Tibial artery (tissue), 4 donors: ENCODE measurements at regions not wholly inside any gene's neighbourhood (a gene's known extent, or its start where the extent isn't known, plus 50 kb on each side); places are given as distances from the start of the nearest gene placed in this dataset.
"Not testable (repeated sequence)": the region's sequence is repeated elsewhere in the genome, so short reads cannot be mapped to it uniquely, and the experiment has no call there.

ENCODE experiments used
- DNase-seq, 2 donors: peaks; one replicate each; pipeline ENCODE4 v3.0.0-alpha.2; 2019
- H3K27ac ChIP-seq, 2 donors: fragments of 200-600 bp; sonication (generic) in 1 of 2; 1 replicate in 1 of 2; 2 replicates in 1 of 2; pipeline ENCODE4 v1.5.1; 2018 to 2019; ENCODE audit warnings: mild to moderate bottlenecking in 1 of 2
- H3K27me3 ChIP-seq, 2 donors: fragments of 200-600 bp; sonication (generic) in 1 of 2; one replicate each; pipeline versions ENCODE4 v1.5.1 to v1.6.0; 2016 to 2019
- H3K36me3 ChIP-seq, 3 donors: fragments of 200-600 bp; sonication (generic) in 2 of 3; one replicate each; pipeline ENCODE4 v1.5.1; 2016 to 2019; ENCODE audit warnings: mild to moderate bottlenecking in 2 of 3
- H3K4me1 ChIP-seq, 4 donors: fragments of 200-600 bp; sonication (generic) in 2 of 4; 1 replicate in 3 of 4; 2 replicates in 1 of 4; pipeline ENCODE4 v1.5.1; 2016 to 2019
- H3K4me3 ChIP-seq, 2 donors: fragments of 200-600 bp; sonication (generic) in 1 of 2; 1 replicate in 1 of 2; 2 replicates in 1 of 2; pipeline ENCODE4 v1.5.1; 2018 to 2019; ENCODE audit warnings: mild to moderate bottlenecking in 2 of 2
- H3K9me3 ChIP-seq, 3 donors: fragments of 200-600 bp; sonication (generic) in 1 of 3; one replicate each; pipeline ENCODE4 v1.5.1; 2016 to 2019
- CTCF ChIP-seq, 2 experiments: fragments of 200-600 bp in 1 of 2; fragments of 450-650 bp in 1 of 2; IDR thresholded peaks; one replicate each; pipeline ENCODE4 v1.5.1; 2017 to 2019; ENCODE audit warnings: antibody characterized with exemption in 2 of 2, mild to moderate bottlenecking in 1 of 2, moderate library complexity in 1 of 2
- intact Hi-C: fragments of 100-400 bp; cut with DNase I; formaldehyde crosslinking; loops from one replicate; pipeline ENCODE4 v1.15.0; 2023; ENCODE audit warnings: low total_unique reads

GRCh38 chr9:88259001-88259400, 120.7 kb upstream of the SPATA31C2 start:
- no peak overlapping the region for H3K27ac ChIP-seq
- no peaks in the 10 kb centered on the region for H3K27me3 ChIP-seq
- no peaks in the 10 kb centered on the region for H3K9me3 ChIP-seq
- DNase-seq: no peak
- no peak for TF ChIP-seq CTCF (IDR thresholded peaks at IDR 0.05)
- no peak overlapping the region for H3K4me3 ChIP-seq
- H3K4me1 ChIP-seq: peaks cover 0 to 15% (median 9%) of the 10 kb centered on the region in 4 donors
- no peaks in the 10 kb centered on the region for H3K36me3 ChIP-seq
- intact Hi-C loops: no loop called here

- no peaks in the 10 kb centered on the region for H3K27me3 ChIP-seq
- intact Hi-C loops: no loop called here
- H3K27ac ChIP-seq: no peak overlapping the region
These were observed 120.3 kb upstream of the SPATA31C2 start for GRCh38 chr9:88258601-88259000.

GRCh38 chr9:88258024-88258423, 119.7 kb upstream of the SPATA31C2 start:
- peaks cover 0 to 15% (median 9%) of the 10 kb centered on the region in 4 donors for H3K4me1 ChIP-seq
- H3K4me3 ChIP-seq: no peak overlapping the region
- no peaks in the 10 kb centered on the region for H3K9me3 ChIP-seq
- DNase-seq: peak in 1 of 2 donors; percentile 50
- no peak for TF ChIP-seq CTCF (IDR thresholded peaks at IDR 0.05)
- H3K27ac ChIP-seq: no peak overlapping the region
- intact Hi-C loops: no loop called here
- H3K27me3 ChIP-seq: no peaks in the 10 kb centered on the region
- no peaks in the 10 kb centered on the region for H3K36me3 ChIP-seq

More at GRCh38 chr9:88258601-88259000, 120.3 kb upstream of the SPATA31C2 start:
- Histone ChIP-seq H3K9me3 (no peaks in the 10 kb centered on the region), H3K36me3 (no peaks in the 10 kb centered on the region), H3K4me1 (peaks cover 0 to 15% (median 9%) of the 10 kb centered on the region in 4 donors), H3K4me3 (no peak overlapping the region)
- TF ChIP-seq CTCF (IDR thresholded peaks at IDR 0.05): no peak
- peak; percentile 24 to 75 for DNase-seq

GRCh38 chr9:88256216-88256615, 117.9 kb upstream of the SPATA31C2 start:
- no peaks in the 10 kb centered on the region for H3K27me3 ChIP-seq
- H3K27ac ChIP-seq: no peak overlapping the region
- no peaks in the 10 kb centered on the region for H3K36me3 ChIP-seq
- DNase-seq: no peak
- no peak overlapping the region for H3K4me3 ChIP-seq
- peaks cover 0 to 15% (median 9%) of the 10 kb centered on the region in 4 donors for H3K4me1 ChIP-seq
- peaks cover 0 to 11% (median 11%) of the 10 kb centered on the region in 3 donors for H3K9me3 ChIP-seq
- TF ChIP-seq CTCF (IDR thresholded peaks at IDR 0.05): no peak
- intact Hi-C loops: no loop called here

GRCh38 chr9:88255806-88256205, 117.5 kb upstream of the SPATA31C2 start:
- H3K27me3 ChIP-seq, H3K36me3 ChIP-seq, intact Hi-C loops, DNase-seq, H3K4me3 ChIP-seq, H3K27ac ChIP-seq: not testable (repeated sequence)
- peaks cover 0 to 15% (median 9%) of the 10 kb centered on the region in 4 donors for H3K4me1 ChIP-seq
- peaks cover 0 to 11% (median 11%) of the 10 kb centered on the region in 3 donors for H3K9me3 ChIP-seq

- DNase-seq: no peak
- no peaks in the 10 kb centered on the region for H3K27me3 ChIP-seq
- H3K27ac ChIP-seq: no peak overlapping the region
- peaks cover 0 to 11% (median 11%) of the 10 kb centered on the region in 3 donors for H3K9me3 ChIP-seq
- no peaks in the 10 kb centered on the region for H3K36me3 ChIP-seq
- intact Hi-C loops: no loop called here
- no peak overlapping the region for H3K4me3 ChIP-seq
- TF ChIP-seq CTCF (IDR thresholded peaks at IDR 0.05): no peak
- no peaks in the 10 kb centered on the region for H3K4me1 ChIP-seq
These were observed 113.6 kb upstream of the SPATA31C2 start for GRCh38 chr9:88251903-88252302.
